Stimulated activated CD4-positive, alpha-beta T cell treated with anti-CD3 and anti-CD28 coated beads, Interleukin-15, amount 100 ng/mL, for 24 hours (primary cell): ENCODE measurements at regions not wholly inside any gene's neighbourhood (a gene's known extent, or its start where the extent isn't known, plus 50 kb on each side); places are given as distances from the start of the nearest gene placed in this dataset.
"Not testable (repeated sequence)": the region's sequence is repeated elsewhere in the genome, so short reads cannot be mapped to it uniquely, and the experiment has no call there.

Source experiments
- DNase-seq: peaks from one replicate; pipeline ENCODE4 v3.0.0-alpha.2; 2020

DNA sequence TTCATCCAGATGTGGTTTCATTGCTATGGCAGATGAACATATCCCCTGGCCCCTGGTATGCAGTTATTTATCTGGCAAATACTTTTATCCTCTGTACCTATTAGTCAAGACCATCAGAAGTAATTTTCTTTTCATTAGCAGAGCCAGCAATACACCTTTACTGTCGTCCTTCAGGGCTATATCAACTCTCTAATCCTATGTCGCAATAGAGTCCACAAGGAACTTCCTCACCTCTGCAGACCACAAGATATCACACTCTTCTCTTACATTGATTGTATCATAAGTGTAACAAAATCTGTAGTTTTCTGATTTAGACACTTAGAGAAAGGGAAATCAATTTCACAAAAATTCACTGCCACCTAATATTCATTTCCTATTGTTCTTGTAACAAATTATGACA lies 252.9 kb upstream of the DCC start:
- no peak for DNase-seq

DNA sequence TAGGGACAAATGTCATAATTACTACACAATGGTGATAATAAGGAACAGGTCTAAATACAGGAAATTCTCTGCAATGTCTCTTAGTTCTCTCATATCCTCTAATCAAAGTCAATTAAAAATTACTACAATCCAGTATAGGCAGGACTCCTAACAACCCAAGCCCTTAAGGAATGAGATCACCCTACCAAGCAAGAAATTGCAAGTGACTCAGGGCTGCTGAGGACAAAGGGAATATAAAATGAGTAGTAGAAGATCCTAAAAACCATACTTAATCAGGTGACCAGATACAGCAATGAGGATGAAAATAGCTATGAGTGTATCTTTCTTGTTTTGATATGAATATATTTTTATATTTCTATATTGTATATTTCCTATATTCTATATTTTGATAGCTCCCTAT lies 250.0 kb upstream of the DCC start:
- DNase-seq, result no peak

- no peak for DNase-seq
Measured at GRCh38 chr18:52093171-52093570, 246.8 kb upstream of the DCC start.

GRCh38 chr18:52118684-52119083 lies 221.3 kb upstream of the DCC start:
- no peak for DNase-seq

- no peak for DNase-seq
Measured at GRCh38 chr18:52130624-52131301, 209.2 kb upstream of the DCC start.

- no peak for DNase-seq
Measured at GRCh38 chr18:52131845-52132244, 208.2 kb upstream of the DCC start.

DNA sequence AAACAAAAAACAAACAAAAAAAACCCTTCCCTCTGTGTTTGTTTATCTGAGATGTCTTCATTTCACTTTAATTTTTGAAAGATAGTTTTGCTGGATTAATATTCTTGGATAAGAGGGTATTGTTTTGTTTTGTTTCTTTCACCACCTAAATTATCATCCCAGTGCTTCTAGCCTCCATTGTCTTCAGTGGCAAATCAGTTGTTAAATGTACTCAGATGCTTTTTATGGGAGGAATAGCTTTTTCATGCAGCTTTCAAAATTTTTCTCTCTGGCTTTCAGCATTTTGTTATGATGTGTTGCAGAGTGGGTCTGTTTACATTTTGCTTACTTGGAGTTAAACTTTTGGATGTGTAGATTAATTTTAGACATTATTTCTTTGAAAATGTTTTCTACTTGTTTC lies 203.5 kb upstream of the DCC start:
- DNase-seq, result no peak

GRCh38 chr18:52140986-52141385 lies 199.0 kb upstream of the DCC start:
- DNase-seq, result no peak

DNA sequence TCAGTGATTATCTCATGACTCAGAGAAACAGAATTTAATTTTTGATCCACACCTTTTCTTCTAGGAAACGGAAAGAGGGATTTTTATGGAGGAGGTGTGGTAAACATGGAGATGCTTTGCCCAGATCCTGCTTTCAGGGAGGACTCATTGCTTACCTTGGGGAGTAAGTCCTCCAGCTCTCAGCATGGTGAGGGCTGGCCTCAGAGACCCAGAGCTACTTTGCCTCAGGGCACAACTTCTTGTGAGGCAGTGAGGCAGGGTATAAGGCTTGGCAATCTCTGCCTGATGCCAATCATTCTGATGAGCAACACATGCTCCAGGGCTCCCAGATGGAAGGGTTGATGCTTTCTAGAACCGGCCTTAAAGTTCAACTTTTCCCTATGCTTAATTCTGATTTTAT lies 189.9 kb upstream of the DCC start:
- no peak for DNase-seq

DNA sequence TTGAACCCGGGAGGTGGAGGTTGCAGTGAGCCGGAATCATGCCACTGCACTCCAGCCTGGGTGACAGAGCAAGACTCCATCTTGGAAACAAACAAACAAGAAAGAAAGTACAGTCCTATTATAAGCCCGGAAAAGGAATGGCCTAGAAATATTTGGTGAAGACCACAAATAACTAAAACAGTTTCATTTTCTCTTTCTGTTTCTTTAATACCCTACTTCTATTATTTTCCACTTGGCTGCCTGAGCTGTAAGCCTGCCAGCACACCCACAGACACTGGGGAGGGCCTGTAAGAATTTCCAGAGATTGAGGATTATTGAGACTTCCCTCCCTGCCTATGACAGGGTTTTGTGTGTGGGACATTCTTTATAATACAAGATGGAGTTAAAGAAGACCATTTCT lies 188.0 kb upstream of the DCC start:
- DNase-seq, result no peak

- no peak for DNase-seq
Measured at GRCh38 chr18:52156166-52156565, 183.8 kb upstream of the DCC start.

DNA sequence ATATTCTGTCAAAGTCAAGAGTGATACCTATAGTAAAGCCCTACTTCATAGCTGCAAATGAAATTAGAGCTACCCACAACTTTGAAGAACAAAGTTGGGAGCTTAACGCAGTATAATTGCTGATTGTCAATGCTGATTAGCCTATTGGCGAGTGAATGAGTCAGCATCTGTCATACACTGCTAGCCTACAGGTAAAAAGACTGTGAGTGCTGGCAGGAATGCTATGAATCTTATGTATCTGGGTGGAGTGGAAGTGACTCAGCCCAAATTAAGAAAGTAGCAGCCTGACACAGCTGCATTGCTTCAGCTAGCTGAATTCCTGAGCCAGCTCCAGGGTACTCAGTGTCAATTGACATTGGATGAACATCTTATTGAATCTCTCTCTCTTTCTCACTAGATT lies 179.4 kb upstream of the DCC start:
- no peak for DNase-seq

- DNase-seq, result no peak
Measured at GRCh38 chr18:52163478-52163877, 176.5 kb upstream of the DCC start.

GRCh38 chr18:52168131-52168530 lies 171.9 kb upstream of the DCC start:
- DNase-seq, result not testable (repeated sequence)

GRCh38 chr18:52174220-52174619 lies 165.8 kb upstream of the DCC start:
- DNase-seq, result no peak

DNA sequence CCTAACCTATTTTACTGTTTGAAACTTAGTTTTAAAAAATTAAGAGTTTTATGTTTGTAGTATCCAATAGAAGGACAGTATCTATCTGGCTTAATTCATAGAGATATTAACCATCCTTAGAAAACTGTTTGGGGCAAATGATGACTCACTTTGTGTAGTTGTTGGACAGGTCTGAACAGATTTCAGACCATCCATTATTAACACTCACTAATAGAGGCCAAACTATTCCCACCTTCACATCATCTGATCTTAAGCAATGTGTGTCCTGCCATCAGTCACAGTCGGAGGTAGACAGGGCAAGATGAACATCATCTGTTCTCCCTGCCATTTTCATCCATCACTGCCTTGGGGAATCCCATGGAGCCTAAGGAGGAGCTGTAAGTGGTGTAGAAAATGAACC lies 164.6 kb upstream of the DCC start:
- DNase-seq, result no peak

GRCh38 chr18:52183107-52183506 lies 156.9 kb upstream of the DCC start:
- no peak for DNase-seq

DNA sequence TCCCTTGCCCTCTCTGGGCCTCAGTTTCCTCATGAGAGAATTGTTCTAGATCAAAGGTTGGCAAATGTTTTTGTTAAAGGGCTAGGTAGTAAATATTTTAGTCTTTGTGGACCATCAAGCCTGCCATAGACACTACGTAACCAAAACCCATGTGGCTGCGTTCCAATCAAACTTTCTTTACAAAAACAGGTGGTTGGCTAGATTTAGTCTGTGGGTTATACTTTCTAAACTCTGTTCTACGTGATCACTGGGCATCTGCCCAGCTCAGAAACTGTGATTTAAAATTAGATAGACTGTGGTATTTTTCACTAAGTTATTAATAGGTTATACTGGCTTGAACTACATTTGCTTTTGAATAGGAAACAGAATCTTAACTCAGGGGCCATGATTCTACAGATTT lies 149.8 kb upstream of the DCC start:
- DNase-seq, result no peak

DNA sequence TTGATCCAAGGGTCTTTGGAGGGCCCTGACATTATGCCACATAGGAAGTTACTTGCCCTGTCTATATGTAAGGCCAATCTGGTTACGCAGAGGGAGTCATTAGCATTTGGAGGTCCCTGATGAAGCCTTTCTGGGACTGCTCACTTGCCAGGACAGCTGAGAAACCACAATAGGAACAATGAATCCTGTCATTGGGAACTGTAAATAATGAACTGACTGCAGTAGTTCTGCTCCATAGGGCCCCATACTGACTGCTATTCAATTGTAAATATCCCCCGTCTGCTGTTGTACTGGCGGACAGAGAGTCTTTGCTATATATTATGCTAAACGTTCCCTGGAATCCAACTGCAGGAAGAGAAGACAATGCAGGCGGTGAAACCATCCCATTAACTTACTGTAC lies 149.4 kb upstream of the DCC start:
- DNase-seq, result no peak

DNA sequence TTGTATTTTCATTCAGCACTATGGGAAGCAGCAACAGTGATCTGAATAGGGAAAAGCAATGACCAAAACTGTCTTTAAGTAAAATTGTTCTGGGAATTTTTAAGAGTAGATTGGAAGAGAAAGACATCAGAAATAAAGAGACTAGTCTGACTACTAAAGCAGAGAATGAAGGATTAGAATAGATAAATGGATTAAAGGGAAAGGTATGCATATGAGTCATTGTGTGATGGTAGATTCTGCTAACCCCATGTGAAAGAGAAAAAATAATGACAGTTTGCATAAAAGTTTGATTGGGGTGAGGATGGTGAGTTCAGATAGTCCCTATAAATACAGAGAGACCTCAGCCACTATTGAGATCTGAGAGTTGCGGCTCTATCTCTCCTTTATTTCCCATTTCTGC lies 139.6 kb upstream of the DCC start:
- DNase-seq, result no peak

DNA sequence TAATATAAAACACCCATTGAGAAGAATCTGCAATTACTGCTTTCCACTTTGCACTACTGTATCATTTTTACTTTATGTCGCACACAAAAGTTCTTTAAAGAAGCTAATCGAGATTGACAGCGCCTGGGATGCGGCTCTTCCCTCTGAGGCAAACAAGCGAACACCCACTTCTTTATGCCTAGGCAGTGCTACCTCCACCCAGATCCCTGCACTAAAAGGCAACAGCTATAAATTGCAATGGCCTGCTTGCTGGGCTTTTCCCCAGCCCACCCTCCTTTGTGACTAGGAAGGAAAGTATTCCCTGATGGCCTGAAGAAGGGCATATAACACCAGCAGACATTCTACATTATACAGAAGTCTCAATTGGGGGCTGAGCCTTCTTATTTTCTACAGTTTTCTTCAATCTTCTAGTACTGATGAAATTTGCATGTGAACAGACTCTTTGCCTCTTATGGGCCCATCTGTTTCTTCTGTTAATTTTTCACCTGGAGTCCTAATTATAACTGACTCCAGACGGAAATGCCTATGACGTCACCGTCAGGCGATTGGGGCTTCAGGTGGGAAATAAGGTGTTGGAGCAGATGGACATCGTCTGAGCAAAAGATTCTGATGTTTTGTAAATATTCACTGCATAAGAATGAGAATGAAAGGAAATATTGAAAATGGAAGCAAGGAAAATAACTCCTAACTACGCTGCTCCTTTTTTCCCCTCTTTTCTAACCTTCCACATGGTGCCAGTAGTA lies 138.9 kb upstream of the DCC start:
- DNase-seq, result no peak

GRCh38 chr18:52208646-52209045 lies 131.4 kb upstream of the DCC start:
- no peak for DNase-seq

DNA sequence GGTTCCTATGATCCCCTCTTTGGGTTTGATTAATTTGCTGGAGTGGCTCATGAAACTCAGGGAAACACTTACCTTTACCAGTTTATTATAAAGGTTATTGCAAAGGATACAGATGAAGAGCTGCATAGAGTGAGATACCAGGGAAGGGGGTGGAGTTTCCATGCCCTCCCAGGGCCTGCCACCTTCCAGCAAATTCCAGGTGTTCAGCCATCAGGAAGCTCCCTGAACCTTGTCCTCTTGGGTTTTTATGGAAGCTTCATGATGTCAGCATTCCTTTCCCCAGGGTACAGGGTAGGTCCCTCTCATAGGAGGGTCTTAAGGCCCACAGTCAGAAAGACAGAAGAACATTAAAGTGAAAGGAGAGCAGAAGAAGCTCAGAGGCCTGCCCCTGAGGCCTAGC lies 123.9 kb upstream of the DCC start:
- DNase-seq, result no peak

GRCh38 chr18:52216666-52217065 lies 123.3 kb upstream of the DCC start:
- DNase-seq, result no peak

DNA sequence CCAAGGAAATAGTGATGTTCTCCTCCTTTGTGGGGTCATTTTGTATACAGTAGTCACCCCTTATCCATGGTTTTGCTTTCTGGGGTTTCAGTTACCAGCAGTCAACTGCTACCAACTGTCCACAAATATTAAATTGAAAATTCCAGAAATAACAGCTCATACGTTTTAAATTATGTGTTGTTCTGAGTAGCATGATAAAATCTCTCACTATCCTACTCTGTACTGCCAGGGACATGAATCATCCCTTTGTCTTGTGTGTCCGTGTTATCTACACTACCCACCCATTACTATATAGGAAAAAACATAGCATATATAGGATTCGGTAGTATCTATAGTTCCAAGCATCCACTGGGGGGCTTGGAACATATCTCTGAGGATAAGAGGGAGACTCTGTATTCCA lies 120.9 kb upstream of the DCC start:
- no peak for DNase-seq
